ENCODE measurements at regions not wholly inside any gene's neighbourhood (a gene's known extent, or its start where the extent isn't known, plus 50 kb on each side); places are given as distances from the start of the nearest gene placed in this dataset.

- DNase-seq: no peak
- Mint-ChIP-seq H3K36me3 (ENCODE audit: low read depth) (peaks cover 4% of the 10 kb centered on the region; the same call in 1 of the 2 replicates), H3K4me3 (no peak overlapping the region), H3K4me1 (ENCODE audit: low read depth) (peaks cover 48% of the 10 kb centered on the region), H3K27ac (no peak overlapping the region), H3K27me3 (ENCODE audit: insufficient read depth) (peaks cover 3% of the 10 kb centered on the region; the same call in 1 of the 2 replicates), H3K9me3 (no peaks in the 10 kb centered on the region)
- TF ChIP-seq CTCF (IDR thresholded peaks at IDR 0.05): no peak
Measured at GRCh38 chr10:31149835-31150512, 118.3 kb upstream of the ZNF438 start.

GRCh38 chr10:31151301-31151700, 119.6 kb upstream of the ZNF438 start:
- H3K4me1 Mint-ChIP-seq (ENCODE audit: low read depth): peaks cover 35% of the 10 kb centered on the region
- no peak for TF ChIP-seq CTCF (IDR thresholded peaks at IDR 0.05)
- DNase-seq: no peak
- H3K4me3 Mint-ChIP-seq: no peak overlapping the region
- no peaks in the 10 kb centered on the region for H3K9me3 Mint-ChIP-seq
- no peak overlapping the region for H3K27ac Mint-ChIP-seq
- H3K36me3 Mint-ChIP-seq (ENCODE audit: low read depth): peaks cover 4% of the 10 kb centered on the region; the same call in 1 of the 2 replicates
- peaks cover 3% of the 10 kb centered on the region; the same call in 1 of the 2 replicates for H3K27me3 Mint-ChIP-seq (ENCODE audit: insufficient read depth)

- Mint-ChIP-seq H3K4me1 (ENCODE audit: low read depth) (peaks cover 32% of the 10 kb centered on the region), H3K27me3 (ENCODE audit: insufficient read depth) (peaks cover 3% of the 10 kb centered on the region; the same call in 1 of the 2 replicates), H3K27ac (no peak overlapping the region), H3K4me3 (no peak overlapping the region), H3K36me3 (ENCODE audit: low read depth) (peaks cover 4% of the 10 kb centered on the region; the same call in 1 of the 2 replicates), H3K9me3 (no peaks in the 10 kb centered on the region)
- no peak for TF ChIP-seq CTCF (IDR thresholded peaks at IDR 0.05)
- DNase-seq: no peak
Measured at GRCh38 chr10:31152421-31153135, 120.9 kb upstream of the ZNF438 start.

GRCh38 chr10:31153161-31153560, 121.5 kb upstream of the ZNF438 start:
- Mint-ChIP-seq H3K27me3 (ENCODE audit: insufficient read depth) (peaks cover 3% of the 10 kb centered on the region; the same call in 1 of the 2 replicates), H3K36me3 (ENCODE audit: low read depth) (peaks cover 4% of the 10 kb centered on the region; the same call in 1 of the 2 replicates), H3K4me1 (ENCODE audit: low read depth) (peaks cover 35% of the 10 kb centered on the region), H3K27ac (no peak overlapping the region), H3K4me3 (no peak overlapping the region), H3K9me3 (no peaks in the 10 kb centered on the region)
- TF ChIP-seq CTCF (IDR thresholded peaks at IDR 0.05): no peak
- DNase-seq: no peak

GRCh38 chr10:31153692-31154091, 122.0 kb upstream of the ZNF438 start:
- Mint-ChIP-seq H3K4me1 (ENCODE audit: low read depth) (peaks cover 38% of the 10 kb centered on the region), H3K36me3 (ENCODE audit: low read depth) (peaks cover 4% of the 10 kb centered on the region; the same call in 1 of the 2 replicates), H3K9me3 (no peaks in the 10 kb centered on the region), H3K4me3 (no peak overlapping the region), H3K27ac (no peak overlapping the region), H3K27me3 (ENCODE audit: insufficient read depth) (peaks cover under 1% of the 10 kb centered on the region; the same call in 1 of the 2 replicates)
- no peak for TF ChIP-seq CTCF (IDR thresholded peaks at IDR 0.05)
- DNase-seq: no peak
